DND-41 (cell line): ENCODE measurements at regions not wholly inside any gene's neighbourhood (a gene's known extent, or its start where the extent isn't known, plus 50 kb on each side); places are given as distances from the start of the nearest gene placed in this dataset.

Experiments
- CTCF ChIP-seq: IDR thresholded peaks from 2 replicates; pipeline ENCODE4 v1.5.1; 2012; ENCODE audit warnings: borderline replicate concordance, low read length, moderate library complexity, mild to moderate bottlenecking; ENCODE audit not compliant: poor library complexity, severe bottlenecking; ENCODE audit errors: extremely low read depth
- EZH2 ChIP-seq: IDR thresholded peaks from 3 replicates; pipeline ENCODE4 v1.6.1; 2012; ENCODE audit warnings: borderline replicate concordance, low read depth, mild to moderate bottlenecking, moderate library complexity, low read length, inconsistent platforms; ENCODE audit not compliant: severe bottlenecking

GRCh38 chr1:218518216-218518740, 173.1 kb downstream of the TGFB2 start:
- TF ChIP-seq CTCF (no peak), EZH2 (no peak)
